Tongue (tissue), 1 donor: ENCODE measurements at regions not wholly inside any gene's neighbourhood (a gene's known extent, or its start where the extent isn't known, plus 50 kb on each side); places are given as distances from the start of the nearest gene placed in this dataset.
A peak's percentile ranks its signal among the peaks of the same experiment; 100 is the strongest.
"Not testable (repeated sequence)": the region's sequence is repeated elsewhere in the genome, so short reads cannot be mapped to it uniquely, and the experiment has no call there.

ENCODE experiments used
- DNase-seq: peaks from one replicate; pipeline ENCODE4 v3.0.0-alpha.2; 2015

DNA sequence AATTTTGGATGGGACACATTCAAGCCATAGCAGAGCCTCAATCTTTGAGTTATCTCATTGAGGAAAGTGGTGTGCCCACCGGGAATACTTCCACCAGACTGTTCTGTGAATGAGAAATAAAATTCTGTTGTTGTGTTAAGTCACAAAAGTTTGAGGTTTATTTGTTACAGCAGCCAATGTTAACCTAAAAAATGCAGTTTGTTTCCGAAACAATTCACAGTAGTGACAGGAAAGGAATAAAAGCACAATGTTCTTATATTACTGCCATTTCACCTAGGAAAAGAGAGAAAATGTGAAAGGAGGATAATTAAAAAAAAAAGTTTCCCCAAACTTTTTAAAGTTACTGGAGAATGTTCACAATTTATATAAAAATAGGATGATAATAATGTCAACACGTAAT lies 344.6 kb downstream of the CD83 start:
- DNase-seq: no peak

DNA sequence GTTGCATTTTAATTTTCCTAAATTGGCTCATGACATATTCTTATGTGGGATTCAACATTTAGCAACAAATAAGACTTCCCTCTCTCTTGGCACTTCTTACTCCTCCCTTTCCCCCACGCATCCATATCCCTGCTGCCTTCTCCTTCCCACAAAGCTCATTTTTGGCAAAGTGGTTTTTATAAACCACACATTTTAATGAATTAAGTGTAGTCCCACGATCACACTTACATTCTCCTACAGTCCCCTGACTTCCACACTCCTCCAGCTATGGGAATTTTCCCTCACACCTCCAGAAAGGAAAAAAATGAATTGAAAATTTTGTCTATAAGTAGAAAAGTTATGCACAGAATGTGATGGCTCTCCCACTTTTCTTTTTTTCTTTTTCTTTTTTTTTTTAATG lies 345.0 kb downstream of the CD83 start:
- DNase-seq: no peak

DNA sequence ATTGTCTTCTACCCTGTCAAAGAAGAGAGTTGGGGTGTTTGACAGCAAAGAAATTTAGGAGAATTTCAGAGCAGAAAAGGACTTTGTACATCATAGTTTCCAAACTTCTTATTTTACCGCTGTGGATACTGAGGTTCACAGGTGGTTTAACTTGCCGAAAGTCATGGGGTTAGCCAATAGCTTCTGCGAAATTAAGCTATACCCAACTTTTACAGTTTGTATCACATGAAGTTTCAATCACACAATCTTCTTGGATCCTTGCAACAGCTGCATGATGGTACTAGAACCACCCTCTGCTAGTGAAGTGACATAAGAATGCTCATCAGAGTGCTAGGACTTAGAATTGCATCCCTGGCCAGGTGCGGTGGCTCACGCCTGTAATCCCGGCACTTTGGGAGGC lies 345.5 kb downstream of the CD83 start:
- no peak for DNase-seq

DNA sequence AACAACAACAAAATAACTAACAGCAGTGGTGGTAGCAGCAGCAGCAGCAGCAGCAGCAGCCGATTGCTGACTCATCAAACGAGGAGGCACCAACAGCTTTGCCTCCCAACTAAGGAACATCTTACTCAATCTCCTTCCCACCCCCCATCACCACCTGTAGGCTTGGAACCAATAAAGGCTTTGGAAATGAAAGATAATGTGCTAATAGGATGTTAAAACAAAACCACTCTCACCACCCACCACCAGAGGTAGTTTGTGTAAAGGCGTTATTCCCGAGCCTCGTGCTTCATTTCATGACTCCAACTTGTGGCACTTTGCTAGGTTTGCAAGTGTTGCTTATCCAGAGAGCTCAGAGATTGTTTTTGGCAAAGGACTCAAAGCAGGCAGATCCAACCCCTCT lies 346.5 kb downstream of the CD83 start:
- no peak for DNase-seq

DNA sequence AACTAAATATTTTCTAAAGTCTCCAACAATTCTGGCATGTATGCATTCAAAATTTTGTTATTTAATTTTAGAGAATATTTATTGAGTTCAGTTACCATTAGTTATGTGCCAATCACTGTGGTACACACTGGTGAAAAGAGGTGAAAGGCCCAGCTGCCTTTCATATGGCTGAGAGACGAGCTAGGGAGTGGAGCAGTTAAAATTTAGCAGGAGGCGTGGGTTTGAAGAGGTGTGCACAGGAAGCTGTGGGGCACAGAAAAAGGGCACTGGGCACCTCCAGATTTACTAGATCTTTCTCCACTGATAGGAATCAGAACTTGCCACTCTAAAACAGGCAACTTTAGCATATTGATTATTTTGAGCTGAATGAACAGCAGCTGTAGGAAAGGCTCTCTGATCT lies 347.1 kb downstream of the CD83 start:
- DNase-seq: no peak

DNA sequence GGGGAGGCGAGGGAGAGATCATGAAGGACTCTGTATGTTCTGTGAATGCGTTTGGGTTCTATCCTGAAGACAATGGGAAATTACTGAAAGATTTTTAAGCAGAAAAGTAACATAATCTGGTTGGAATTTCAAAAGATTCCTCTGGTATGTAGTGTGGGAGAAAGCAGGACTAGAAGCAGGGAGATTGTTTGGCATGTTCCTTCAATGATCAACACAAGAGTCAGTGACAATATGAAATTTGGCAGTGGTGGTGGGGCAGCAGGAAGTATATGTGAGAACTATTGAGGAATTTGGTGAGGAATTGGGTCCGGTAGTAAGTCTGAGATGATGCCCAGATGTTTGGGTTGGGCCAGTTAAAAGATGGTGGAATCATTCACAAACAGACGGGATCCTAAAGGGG lies 348.7 kb downstream of the CD83 start:
- DNase-seq: no peak

DNA sequence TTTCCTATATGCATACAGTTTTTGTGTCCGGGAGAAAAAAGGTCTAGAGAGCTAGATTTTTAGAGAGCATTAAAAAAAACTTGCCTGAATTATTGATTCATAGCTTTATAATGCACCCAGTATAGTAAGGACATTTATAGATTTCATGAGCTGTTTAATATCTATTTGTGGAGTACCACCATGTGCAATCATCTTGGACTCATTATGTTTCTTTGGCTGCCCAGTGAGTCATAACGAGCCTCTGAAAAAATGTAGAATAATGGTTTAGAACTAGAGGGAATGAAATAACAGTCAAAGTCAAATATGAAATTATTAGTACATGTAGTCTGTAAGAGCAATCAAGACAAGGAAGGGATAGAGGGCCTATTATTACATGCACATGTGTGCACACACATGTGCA lies 350.0 kb downstream of the CD83 start:
- no peak for DNase-seq

DNA sequence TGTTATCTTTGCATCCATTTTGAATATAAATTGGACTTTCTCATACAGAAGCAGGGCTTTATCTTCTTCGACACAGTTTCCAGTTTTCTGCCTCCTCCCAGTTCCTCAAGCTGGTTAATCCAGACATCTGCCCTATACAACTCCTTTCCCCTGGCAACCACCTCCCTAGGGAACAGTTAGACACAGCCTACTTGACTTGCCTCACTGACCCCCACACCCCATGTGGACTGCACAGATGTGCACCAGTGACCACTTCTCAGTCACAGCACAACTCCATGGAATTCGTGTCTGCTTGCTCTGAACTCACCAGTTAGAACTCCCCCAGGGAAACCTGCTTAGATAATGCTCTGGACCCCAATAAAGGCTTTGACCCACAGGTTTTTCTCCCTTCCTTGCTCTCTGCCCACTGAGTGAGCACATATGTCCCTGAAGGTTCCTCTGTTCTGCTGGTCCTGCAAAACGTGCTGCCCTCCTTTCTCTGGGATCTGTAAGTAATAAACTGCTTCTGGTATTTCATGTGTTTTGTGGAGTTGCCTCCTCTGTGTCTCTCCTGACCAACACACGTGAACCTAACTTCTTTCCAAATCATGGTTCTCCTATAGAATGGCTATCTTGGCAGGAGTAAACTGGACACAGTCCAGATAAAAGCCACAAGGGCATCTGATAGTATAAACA lies 351.2 kb downstream of the CD83 start:
- no peak for DNase-seq

DNA sequence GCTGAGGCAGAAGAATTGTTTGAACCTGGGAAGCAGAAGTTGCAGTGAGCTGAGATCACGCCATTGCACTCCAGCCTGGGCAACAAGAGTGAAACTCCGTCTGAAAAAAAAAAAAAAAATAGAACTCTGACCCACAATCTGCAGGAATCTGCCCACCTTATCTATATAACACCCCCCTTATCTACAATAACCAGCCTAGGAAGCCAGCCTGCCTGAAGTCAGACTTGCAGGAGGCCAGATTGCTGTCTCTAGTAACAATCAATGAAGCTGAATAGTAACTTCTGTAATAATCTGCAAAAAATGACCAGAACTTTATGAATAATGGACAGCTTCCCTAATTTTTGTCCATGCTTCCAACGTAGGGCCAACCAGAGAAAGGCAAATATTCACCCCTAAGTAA lies 352.5 kb downstream of the CD83 start:
- DNase-seq: no peak

DNA sequence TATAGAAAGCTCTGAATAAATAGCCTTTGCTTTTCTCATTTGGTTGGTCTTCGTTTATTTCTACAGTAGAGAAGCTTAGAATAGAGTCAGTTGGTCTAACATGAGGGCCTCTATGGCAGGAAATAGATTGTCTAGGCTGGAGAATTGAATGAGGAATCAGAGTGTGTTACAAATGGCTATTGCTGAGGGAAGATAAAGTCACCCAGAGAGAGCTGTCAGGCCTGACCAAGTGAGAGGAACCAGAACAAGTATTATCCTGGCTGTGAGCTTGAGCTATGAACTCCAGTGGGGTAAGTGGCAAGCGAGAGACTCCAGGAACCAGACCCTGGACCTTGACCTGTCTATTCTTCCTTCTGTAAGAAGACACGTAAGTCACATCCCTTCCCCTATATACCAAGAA lies 353.1 kb downstream of the CD83 start:
- DNase-seq: no peak

DNA sequence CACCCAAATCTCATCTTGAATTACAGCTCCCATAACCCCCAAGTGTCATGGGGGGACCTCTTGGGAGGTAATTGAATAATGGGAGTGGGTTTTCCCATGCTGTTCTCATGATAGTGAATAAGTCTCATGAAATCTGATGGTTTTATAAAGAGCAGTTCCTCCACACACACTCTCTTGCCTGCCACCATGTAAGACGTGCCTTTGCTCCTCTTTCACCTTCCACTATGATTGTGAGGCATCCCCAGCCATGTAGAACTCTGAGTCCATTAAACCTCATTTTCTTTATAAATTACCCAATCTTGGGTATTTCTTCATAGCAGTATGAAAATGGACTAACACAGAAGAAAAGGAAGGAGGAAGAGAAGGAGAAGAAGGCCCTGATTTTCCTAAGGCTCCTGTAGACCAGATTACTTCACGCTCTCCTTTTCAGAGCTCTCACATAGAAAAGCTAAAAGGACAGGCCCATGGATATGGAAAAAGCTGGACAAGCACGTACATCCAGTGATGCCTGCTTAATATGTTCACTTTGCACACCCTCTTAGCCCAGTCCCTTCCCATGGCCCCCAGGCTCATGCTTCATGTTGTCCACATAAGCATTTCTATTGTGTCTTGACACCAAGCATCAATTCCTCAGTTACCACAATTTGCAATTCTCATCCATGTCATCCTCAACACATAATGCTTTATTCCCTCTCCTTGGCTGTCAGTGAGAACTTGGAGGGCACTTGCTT lies 354.8 kb downstream of the CD83 start:
- DNase-seq: no peak

DNA sequence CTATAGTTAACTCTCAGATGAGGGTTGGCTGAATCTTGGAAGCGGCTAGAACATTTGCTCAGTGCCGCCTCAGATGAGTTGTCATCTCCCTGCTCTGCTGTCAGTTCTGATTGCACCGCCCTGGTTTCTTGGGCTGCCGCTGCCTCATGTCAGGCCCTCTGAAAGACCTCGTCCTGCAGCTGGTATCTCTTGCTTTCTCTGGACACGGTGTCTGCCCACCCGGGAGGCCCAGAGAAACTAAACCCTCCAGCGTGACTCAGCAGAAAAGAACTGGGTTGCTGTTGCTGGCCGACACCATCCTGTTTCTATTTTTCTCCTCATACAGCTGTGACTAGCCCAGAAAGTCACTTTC lies 355.4 kb downstream of the CD83 start:
- DNase-seq: peak; percentile 64

DNA sequence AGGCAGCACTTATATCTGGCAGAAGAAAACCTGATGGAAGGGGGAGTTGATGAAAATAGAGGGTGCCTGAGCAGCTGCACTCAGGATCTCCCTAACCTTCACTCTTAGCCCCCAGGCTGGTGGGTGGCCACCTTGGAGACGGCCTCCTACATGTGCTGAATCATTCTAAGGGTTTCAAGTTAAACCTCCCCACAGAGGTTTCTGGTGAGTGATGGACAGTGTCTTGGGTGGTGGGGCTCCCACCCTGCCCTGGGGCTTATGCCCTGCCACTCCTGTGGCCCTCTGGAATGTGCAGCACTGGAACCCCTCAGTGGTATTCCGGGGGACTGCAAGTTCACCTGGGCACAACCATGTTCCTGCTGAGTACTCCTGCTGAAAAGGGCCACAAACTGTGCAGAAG lies 357.2 kb downstream of the CD83 start:
- no peak for DNase-seq

DNA sequence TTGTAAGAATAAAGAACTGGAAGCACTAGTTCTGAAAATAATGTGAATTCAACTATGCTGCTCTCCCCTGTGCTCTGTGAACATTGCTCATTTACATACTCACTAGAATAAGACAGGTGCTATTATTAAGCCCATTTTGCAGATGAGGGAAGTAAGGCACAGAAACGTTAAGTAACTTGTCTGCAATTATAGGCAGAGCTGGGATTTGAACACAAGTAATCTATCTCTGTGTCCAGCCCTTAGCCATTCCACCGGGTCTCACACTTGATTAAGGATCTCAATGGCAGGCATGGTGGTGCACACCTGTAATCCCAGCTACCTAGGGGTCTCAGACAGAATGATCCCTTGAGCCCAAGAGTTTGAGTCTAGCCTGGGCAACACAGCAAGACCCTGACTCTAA lies 357.7 kb downstream of the CD83 start:
- DNase-seq: no peak

DNA sequence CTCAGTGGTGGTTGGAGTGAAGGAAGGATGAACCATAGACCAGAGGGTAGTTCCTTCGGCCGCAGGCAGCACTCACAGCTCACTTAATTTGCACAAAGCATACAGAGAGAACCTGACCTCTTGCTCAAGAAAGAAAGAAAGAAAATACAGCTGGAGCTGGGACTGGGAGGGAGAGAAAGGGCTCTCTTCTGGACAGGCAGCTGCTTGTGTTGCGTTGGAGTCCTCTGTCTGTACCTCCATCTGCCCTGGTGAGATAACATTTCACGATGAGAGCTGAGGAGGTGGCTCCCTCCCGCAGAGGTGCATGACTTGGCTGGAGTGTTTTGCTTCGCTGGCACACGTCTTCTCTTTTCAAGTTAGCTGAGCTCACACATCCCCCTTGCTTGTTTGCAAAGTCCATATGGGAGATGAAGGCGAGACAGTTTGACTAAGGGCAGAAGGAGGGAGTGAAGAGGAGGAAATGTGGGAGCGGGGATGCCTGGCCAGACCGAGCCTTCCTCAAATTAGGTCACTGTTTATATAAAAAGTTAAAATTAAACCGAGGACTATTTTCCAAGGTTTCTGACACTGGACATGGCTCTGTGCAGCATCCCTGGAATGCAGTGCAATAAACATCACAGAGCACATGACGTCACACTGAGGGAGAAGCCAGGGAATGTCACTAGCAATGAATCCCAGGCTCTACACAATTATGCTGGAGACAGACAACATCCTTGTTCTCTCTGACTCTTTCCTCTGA lies 359.4 kb downstream of the CD83 start:
- peak; percentile 94 for DNase-seq

DNA sequence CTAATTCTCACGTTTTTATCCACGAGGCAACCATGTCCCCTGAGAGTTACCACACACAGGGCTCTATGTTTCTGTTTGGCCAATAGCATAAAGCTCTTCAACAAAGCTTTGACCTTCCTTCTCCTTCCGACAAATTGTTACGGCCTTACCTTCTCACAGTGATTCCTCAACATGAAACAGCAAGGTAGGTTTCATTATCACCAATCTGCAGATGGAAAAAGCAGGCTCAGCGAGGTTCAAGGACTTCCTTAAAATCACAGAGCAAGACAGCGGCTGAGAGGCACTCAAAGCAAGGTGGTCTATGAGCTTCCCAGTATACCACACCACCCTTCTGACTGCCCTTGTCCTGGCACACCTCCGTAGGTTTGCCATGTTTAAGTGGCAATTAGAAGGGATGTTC lies 360.0 kb downstream of the CD83 start:
- DNase-seq: no peak

DNA sequence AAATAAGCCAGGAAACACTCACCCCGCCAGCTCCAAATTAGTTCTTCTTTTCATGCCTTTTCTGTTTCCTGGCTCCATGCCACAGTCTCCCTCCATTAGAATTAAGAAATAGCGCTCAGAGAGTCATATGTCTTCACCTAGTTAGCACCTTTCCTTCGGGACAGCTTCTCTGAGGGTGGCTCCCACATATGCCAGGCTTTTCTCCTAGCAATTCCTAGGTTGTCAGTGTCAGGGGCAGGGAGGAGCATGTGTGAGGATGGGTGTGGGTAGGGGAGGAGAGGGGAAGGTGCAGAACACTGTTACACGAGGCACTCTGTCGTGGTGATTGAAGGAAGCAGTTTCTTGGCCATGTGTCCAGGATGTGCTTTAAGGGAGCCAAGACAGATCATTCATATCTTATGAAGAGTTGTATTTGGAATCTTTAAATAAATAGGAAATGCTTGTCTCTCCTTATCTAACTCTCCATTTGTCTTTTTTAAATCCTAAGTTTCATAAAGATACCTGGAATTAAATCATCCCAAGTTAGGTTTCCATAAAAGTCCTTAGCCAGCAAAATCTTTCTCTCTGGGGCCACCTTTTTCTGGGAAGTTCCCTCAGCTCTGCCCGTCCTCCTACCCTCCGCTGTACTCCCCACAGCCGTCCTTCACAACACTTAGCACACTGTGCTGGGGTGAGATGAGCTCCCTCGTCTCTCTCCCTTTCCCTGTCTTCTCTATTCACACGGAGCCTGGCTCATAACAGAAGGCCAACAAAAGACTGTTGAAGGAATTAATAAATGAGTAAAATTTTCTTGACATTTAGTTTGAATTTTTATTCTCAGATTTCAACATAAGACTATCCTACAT lies 361.0 kb downstream of the CD83 start:
- peak; percentile 52 for DNase-seq

DNA sequence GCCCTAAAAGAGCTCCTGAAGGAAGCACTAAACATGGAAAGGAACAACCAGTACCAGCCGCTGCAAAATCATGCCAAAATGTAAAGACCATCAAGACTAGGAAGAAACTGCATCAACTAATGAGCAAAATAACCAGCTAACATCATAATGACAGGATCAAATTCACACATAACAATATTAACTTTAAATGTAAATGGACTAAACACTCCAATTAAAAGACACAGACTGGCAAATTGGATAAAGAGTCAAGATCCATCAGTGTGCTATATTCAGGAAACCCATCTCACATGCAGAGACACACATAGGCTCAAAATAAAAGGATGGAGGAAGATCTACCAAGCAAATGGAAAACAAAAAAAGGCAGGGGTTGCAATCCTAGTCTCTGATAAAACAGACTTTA lies 364.4 kb downstream of the CD83 start:
- not testable (repeated sequence) for DNase-seq

DNA sequence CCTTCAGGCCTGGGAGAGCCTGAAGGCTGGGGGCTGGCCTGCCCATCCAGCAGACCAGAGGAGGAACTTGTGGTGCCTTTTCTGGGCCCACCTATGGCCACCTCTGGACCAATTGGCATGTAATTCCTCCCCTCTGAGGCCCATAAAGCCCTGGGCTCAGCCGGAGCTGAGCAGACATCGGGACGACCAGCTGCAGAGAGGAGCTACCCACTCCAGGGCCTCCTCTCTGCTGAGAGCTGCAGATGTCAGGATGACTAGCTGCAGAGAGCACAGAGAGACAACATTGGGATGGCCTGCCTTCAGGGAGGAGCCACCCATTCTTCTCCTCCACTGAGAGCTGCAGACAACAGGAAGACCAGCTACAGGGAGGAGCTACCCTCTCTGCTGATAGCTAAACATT lies 370.1 kb downstream of the CD83 start:
- no peak for DNase-seq

DNA sequence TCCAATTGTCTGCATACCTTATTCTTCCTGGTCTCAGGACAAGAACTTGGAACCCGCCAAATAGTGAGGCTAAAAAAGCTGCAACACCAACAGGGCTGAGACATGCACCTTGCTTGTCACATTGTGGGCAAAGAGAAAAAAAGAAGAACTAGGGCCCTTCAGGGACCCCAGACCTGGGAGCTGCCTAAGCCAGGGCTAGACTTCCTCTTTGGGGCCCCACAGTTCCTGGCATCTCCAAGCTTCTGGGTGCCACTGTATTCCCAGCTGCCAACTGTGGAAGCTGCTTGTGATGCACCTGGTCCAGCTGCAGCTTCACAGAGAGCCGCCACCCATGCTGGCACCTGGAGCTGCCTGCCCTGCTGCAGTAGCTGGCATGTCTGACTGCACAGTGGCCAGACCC lies 370.6 kb downstream of the CD83 start:
- no peak for DNase-seq

DNA sequence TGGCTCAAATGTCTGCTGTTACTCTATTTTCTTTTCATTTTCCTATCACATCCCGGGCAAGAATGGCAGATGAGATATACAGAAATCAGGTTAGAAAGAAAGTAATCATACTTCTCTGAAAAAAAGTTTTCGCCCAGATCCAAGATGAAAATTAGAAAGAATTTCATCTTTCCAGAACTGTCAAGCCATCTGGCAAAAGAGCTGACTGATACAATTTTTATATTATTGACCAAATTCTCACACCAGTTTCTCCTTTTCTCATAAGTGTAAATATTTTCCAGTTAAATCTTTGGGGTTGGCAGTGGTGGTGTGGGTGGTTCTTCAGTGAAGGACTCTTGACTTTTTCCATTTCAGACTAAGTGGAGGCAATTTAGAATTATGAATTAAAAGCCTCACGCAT lies 371.9 kb downstream of the CD83 start:
- no peak for DNase-seq

DNA sequence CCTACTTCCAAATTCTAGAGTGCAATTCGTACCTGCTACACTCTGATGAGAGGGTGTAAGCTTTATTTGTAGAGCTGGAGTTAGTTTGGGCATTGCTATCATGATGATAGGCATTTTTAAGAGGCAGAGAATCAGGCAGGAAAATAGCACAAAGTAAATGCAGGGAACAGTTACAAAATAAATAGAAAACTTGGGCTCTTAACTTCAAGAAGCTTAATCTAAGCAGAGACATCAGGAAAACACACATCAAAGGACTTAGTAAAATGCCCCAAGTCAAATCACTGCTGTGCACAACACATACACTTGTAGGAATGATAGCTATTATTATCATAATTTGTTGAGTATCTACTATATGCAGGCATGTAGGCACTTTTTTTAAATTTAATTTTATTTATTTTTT lies 381.2 kb downstream of the CD83 start:
- DNase-seq: no peak

DNA sequence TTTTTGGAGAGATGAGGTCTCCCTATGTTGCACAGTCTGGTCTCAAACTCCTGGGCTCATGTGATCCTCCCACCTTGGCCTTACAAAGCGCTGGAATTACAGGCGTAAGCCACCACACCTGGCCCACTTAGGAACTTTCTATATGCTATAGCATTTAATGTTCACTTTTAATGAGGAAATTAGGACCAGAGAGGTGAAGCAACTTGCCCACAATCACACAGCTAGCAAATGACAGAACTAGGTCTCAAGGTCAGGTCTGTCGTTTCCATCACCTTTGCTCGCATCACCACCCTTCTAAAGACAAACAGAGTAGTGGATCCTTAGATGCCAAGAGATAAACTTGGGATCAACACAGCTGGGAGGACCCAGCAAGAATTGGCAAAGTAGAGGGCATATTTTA lies 381.7 kb downstream of the CD83 start:
- no peak for DNase-seq
